A673 (cell line): ENCODE measurements at regions not wholly inside any gene's neighbourhood (a gene's known extent, or its start where the extent isn't known, plus 50 kb on each side); places are given as distances from the start of the nearest gene placed in this dataset.
"Not testable (repeated sequence)": the region's sequence is repeated elsewhere in the genome, so short reads cannot be mapped to it uniquely, and the experiment has no call there.

ENCODE experiments used
- CTCF ChIP-seq: fragments of 300-800, 200-600 bp; sonication (generic); conservative IDR thresholded peaks from 2 replicates; pipeline ENCODE4 v1.5.1; 2017; ENCODE audit warnings: low read depth, mild to moderate bottlenecking, antibody characterized with exemption, low read length, moderate library complexity, mixed read lengths
- EZH2 ChIP-seq: fragments of 200-600 bp; sonication (generic); IDR thresholded peaks from 2 replicates; pipeline ENCODE4 v1.6.1; 2017; ENCODE audit warnings: borderline replicate concordance, low read depth, mild to moderate bottlenecking, mixed read lengths, antibody characterized with exemption, low read length; ENCODE audit not compliant: poor library complexity, severe bottlenecking

DNA sequence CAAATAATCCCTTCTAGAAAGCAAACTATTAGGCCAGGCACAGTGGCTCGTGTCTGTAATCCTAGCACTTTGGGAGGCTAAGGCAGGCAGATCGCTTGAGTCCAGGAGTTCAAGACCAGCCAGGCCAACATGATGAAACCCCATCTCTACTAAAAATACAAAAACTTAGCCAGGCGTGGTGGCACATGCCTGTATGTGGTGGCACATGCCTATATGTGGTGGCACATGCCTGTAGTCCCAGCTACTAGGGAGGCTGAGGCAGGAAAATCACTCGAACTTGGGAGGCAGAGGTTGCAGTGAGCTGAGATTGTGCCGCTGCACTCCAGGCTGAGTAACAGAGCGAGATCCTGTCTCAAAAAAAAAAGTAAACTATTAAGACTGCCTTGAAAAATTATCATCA is 144.6 kb downstream of the CHD9NB start:
- TF ChIP-seq CTCF, EZH2: not testable (repeated sequence)
